SK-N-SH (cell line): ENCODE measurements at regions not wholly inside any gene's neighbourhood (a gene's known extent, or its start where the extent isn't known, plus 50 kb on each side); places are given as distances from the start of the nearest gene placed in this dataset.

Experiments
- CTCF ChIA-PET: fragments of 300-600, 350-600 bp; formaldehyde crosslinking; extraction: SDS; loops from one replicate; lab custom pipeline; 2021; lab: Yijun Ruan, JAX
- POLR2A ChIA-PET: fragments of 350-600 bp; sonication (Branson Sonifier 250); formaldehyde crosslinking; extraction: SDS; loops from one replicate; lab custom pipeline; 2020; ENCODE audit warnings: antibody characterized with exemption, inconsistent platforms; lab: Yijun Ruan, JAX
- DNase-seq: peaks from one replicate; pipeline ENCODE4 v3.0.0; 2012
- H2AFZ ChIP-seq: fragments of 200-600 bp; sonication (generic); 2 replicates; pipeline ENCODE4 v1.8.1; 2016; ENCODE audit warnings: antibody characterized with exemption, mild to moderate bottlenecking, low read depth
- H3F3A ChIP-seq: fragments of 200-600 bp; sonication (generic); replicated peaks from 2 replicates; pipeline ENCODE3; 2016; ENCODE audit warnings: antibody characterized with exemption, mild to moderate bottlenecking; ENCODE audit not compliant: insufficient read depth
- H3K27ac ChIP-seq, 2 experiments: fragments of 200-500 bp in 1 of 2; fragments of 200-600 bp in 1 of 2; sonication (Bioruptor generic) in 1 of 2; sonication (generic), shearing (Covaris generic) in 1 of 2; 2 replicates each; pipeline versions ENCODE4 v1.5.1 to v1.6.1; 2014 to 2016; ENCODE audit warnings: low read depth in 2 of 2, inconsistent platforms in 1 of 2, low read length in 1 of 2, mild to moderate bottlenecking in 1 of 2, mixed read lengths in 1 of 2
- H3K27me3 ChIP-seq: fragments of 200-600 bp; sonication (generic), shearing (Covaris generic); 2 replicates; pipeline ENCODE4 v1.6.1; 2016; ENCODE audit warnings: mixed run types; ENCODE audit not compliant: insufficient read depth
- H3K36me3 ChIP-seq, 2 experiments: fragments of 200-500 bp in 1 of 2; fragments of 200-600 bp in 1 of 2; sonication (Bioruptor generic) in 1 of 2; sonication (generic) in 1 of 2; replicated peaks in 1 of 2; 2 replicates each; pipeline versions ENCODE3 to v1.5.1; 2014 to 2016; ENCODE audit warnings: low read length in 1 of 2, mild to moderate bottlenecking in 1 of 2; ENCODE audit not compliant: insufficient read depth in 2 of 2, control insufficient read depth in 1 of 2
- H3K4me1 ChIP-seq, 2 experiments: fragments of 200-500 bp in 1 of 2; fragments of 200-600 bp in 1 of 2; sonication (Bioruptor generic) in 1 of 2; sonication (generic), shearing (Covaris generic) in 1 of 2; 2 replicates each; pipeline versions ENCODE4 v1.5.1 to v1.6.1; 2014 to 2016; ENCODE audit warnings: low read depth in 1 of 2, low read length in 1 of 2, mixed run types in 1 of 2; ENCODE audit not compliant: insufficient read depth in 2 of 2, control insufficient read depth in 1 of 2
- H3K4me2 ChIP-seq: fragments of 200-600 bp; sonication (generic), shearing (Covaris generic); 2 replicates; pipeline ENCODE4 v1.6.1; 2017; ENCODE audit warnings: mixed run types
- H3K4me3 ChIP-seq, 2 experiments: fragments of 200-500 bp in 1 of 2; fragments of 200-600 bp in 1 of 2; sonication (Bioruptor generic) in 1 of 2; sonication (generic), shearing (Covaris generic) in 1 of 2; 2 replicates each; pipeline versions ENCODE4 v1.5.1 to v1.8.1; 2014 to 2016; ENCODE audit warnings: low read depth in 2 of 2, inconsistent platforms in 1 of 2, low read length in 1 of 2, mild to moderate bottlenecking in 1 of 2, mixed read lengths in 1 of 2, moderate library complexity in 1 of 2
- H3K79me2 ChIP-seq: fragments of 200-600 bp; sonication (generic); 2 replicates; pipeline ENCODE4 v1.8.1; 2017; ENCODE audit warnings: mild to moderate bottlenecking; ENCODE audit not compliant: insufficient read depth
- H3K9ac ChIP-seq: fragments of 200-600 bp; sonication (generic); 2 replicates; pipeline ENCODE4 v1.6.1; 2017; ENCODE audit warnings: mixed run types
- H3K9me2 ChIP-seq: fragments of 200-600 bp; sonication (generic); 2 replicates; pipeline ENCODE4 v1.6.1; 2017; ENCODE audit warnings: mixed run types
- H3K9me3 ChIP-seq: fragments of 200-600 bp; sonication (generic); 2 replicates; pipeline ENCODE4 v1.6.1; 2017; ENCODE audit warnings: mixed run types, mild to moderate bottlenecking, moderate library complexity
- H4K20me1 ChIP-seq: fragments of 200-600 bp; sonication (generic); 2 replicates; pipeline ENCODE4 v1.6.1; 2017; ENCODE audit warnings: mild to moderate bottlenecking, mixed run types; ENCODE audit not compliant: insufficient read depth
- CHD2 ChIP-seq: fragments of 150-350 bp; IDR thresholded peaks from 2 replicates; pipeline ENCODE4 v1.6.1; 2018; ENCODE audit warnings: low read length; ENCODE audit not compliant: partially characterized antibody
- ELF1 ChIP-seq: IDR thresholded peaks from 2 replicates; pipeline ENCODE4 v1.4.0; 2012
- EP300 ChIP-seq, 2 experiments: IDR thresholded peaks; 2 replicates each; pipeline versions ENCODE4 v1.4.0 to v1.6.1; 2012; ENCODE audit warnings: borderline replicate concordance in 1 of 2, low read depth in 1 of 2, low read length in 1 of 2
- FOXM1 ChIP-seq: IDR thresholded peaks from 2 replicates; pipeline ENCODE4 v1.4.0; 2012; ENCODE audit warnings: low read depth, mild to moderate bottlenecking
- GABPA ChIP-seq: IDR thresholded peaks from 2 replicates; pipeline ENCODE4 v1.4.0; 2012; ENCODE audit warnings: low read depth, mild to moderate bottlenecking
- GATA2 ChIP-seq: sonication (generic); formaldehyde crosslinking; IDR thresholded peaks from 2 replicates; pipeline ENCODE4 v1.5.0; 2020; ENCODE audit warnings: mild to moderate bottlenecking, missing genetic modification reagents
- MAX ChIP-seq: IDR thresholded peaks from 2 replicates; pipeline ENCODE4 v1.4.0; 2012; ENCODE audit warnings: low read depth
- MEF2A ChIP-seq: IDR thresholded peaks from 2 replicates; pipeline ENCODE4 v1.4.0; 2012; ENCODE audit warnings: low read depth, borderline replicate concordance
- MXI1 ChIP-seq: IDR thresholded peaks from 2 replicates; pipeline ENCODE4 v1.6.1; 2012; ENCODE audit warnings: mild to moderate bottlenecking, low read depth, low read length, improper control_type of control experiment
- REST ChIP-seq: IDR thresholded peaks from 2 replicates; pipeline ENCODE4 v1.6.1; 2012; ENCODE audit warnings: mild to moderate bottlenecking, low read depth, low read length, moderate library complexity
- SIN3A ChIP-seq: IDR thresholded peaks from 2 replicates; pipeline ENCODE4 v1.6.1; 2012; ENCODE audit warnings: low read depth, mild to moderate bottlenecking, low read length, moderate library complexity, borderline replicate concordance
- TAF1 ChIP-seq: IDR thresholded peaks from 2 replicates; pipeline ENCODE4 v1.6.1; 2012; ENCODE audit warnings: low read depth, mild to moderate bottlenecking, low read length, moderate library complexity, borderline replicate concordance
- TCF12 ChIP-seq: IDR thresholded peaks from 2 replicates; pipeline ENCODE4 v1.4.0; 2012
- TEAD4 ChIP-seq: IDR thresholded peaks from 2 replicates; pipeline ENCODE4 v1.4.0; 2012; ENCODE audit warnings: mild to moderate bottlenecking, borderline replicate concordance; ENCODE audit not compliant: insufficient read depth
- USF1 ChIP-seq: IDR thresholded peaks from 2 replicates; pipeline ENCODE4 v1.4.0; 2012; ENCODE audit warnings: low read depth, borderline replicate concordance
- USF2 ChIP-seq: fragments of 150-350 bp; IDR thresholded peaks from 2 replicates; pipeline ENCODE4 v1.6.1; 2017; ENCODE audit warnings: antibody characterized with exemption, low read length, low read depth, borderline replicate concordance
- YY1 ChIP-seq: IDR thresholded peaks from 2 replicates; pipeline ENCODE4 v1.4.0; 2012; ENCODE audit warnings: low read depth, mild to moderate bottlenecking
- ZBTB33 ChIP-seq: IDR thresholded peaks from 2 replicates; pipeline ENCODE4 v1.4.0; 2012; ENCODE audit warnings: low read depth, borderline replicate concordance
- WGBS: methylation state at CpG from one replicate; pipeline ENCODE4 v1.1.6; 2017; ENCODE audit warnings: low lambda C conversion rate; 5-methylcytosine and 5-hydroxymethylcytosine counted together

GRCh38 chr14:61196034-61196433, 85.1 kb downstream of the TMEM30B start (continued):
- TF ChIP-seq MEF2A (no peak), GABPA (no peak), GATA2 (CRISPR knock-in tag) (no peak)

- H3K4me3 ChIP-seq: no peak overlapping the region
- no peaks in the 10 kb centered on the region for H4K20me1 ChIP-seq
- no peak overlapping the region for H3K9ac ChIP-seq
- no peaks in the 10 kb centered on the region for H3K79me2 ChIP-seq
- no peak overlapping the region for H3K4me2 ChIP-seq
- POLR2A ChIA-PET: no interaction called here
- H2AFZ ChIP-seq: no peak overlapping the region
- H3K27ac ChIP-seq: no peak overlapping the region
- no peak for DNase-seq
- H3K4me1 ChIP-seq: no peaks in the 10 kb centered on the region; a peak in 3 of 4 replicates
- 80% methylated on average over 1 of the region's 1 CpG for WGBS
- CTCF ChIA-PET: no interaction called here
- H3K9me2 ChIP-seq: no peaks in the 10 kb centered on the region
- no peaks in the 10 kb centered on the region for H3K36me3 ChIP-seq
- H3K9me3 ChIP-seq: no peaks in the 10 kb centered on the region
- TF ChIP-seq ELF1 (no peak), FOXM1 (no peak), USF1 (no peak), ZBTB33 (no peak), REST (no peak), TAF1 (no peak), CHD2 (no peak), SIN3A (no peak), GABPA (no peak), USF2 (no peak), TEAD4 (no peak), TCF12 (no peak), YY1 (no peak), EP300 (IDR thresholded peaks at IDR 0.05; ENCODE audit: borderline replicate concordance in 1 of 2, low read depth in 1 of 2, low read length in 1 of 2) (no peak), MXI1 (no peak), MAX (no peak), GATA2 (CRISPR knock-in tag) (no peak)
- no peaks in the 10 kb centered on the region for H3K27me3 ChIP-seq
- no peaks in the 10 kb centered on the region for H3F3A ChIP-seq
Observed at GRCh38 chr14:61193476-61193875, 87.7 kb downstream of the TMEM30B start.
